Astrocyte (in vitro differentiated cells and primary cell): ENCODE measurements at regions not wholly inside any gene's neighbourhood (a gene's known extent, or its start where the extent isn't known, plus 50 kb on each side); places are given as distances from the start of the nearest gene placed in this dataset.

Experiments used
- DNase-seq: peaks from one replicate; pipeline ENCODE4 v3.0.0-alpha.2; 2010; ENCODE audit warnings: low read depth
- FAIRE-seq: peaks from 2 replicates; lab custom pipeline; 2011; peaks lifted over from hg19 to GRCh38; lab: Jason Lieb, UNC
- H2AFZ ChIP-seq: 2 replicates; pipeline ENCODE4 v1.6.0; 2012; ENCODE audit warnings: low read depth, low read length, inconsistent platforms
- H3K27ac ChIP-seq: 2 replicates; pipeline ENCODE4 v1.5.1; 2011; ENCODE audit warnings: low read depth, low read length, inconsistent platforms
- H3K27me3 ChIP-seq: 2 replicates; pipeline ENCODE4 v1.6.0; 2011; ENCODE audit warnings: low read length, inconsistent platforms; ENCODE audit not compliant: insufficient read depth
- H3K36me3 ChIP-seq: 2 replicates; pipeline ENCODE4 v1.5.1; 2011; ENCODE audit warnings: low read length, inconsistent platforms; ENCODE audit not compliant: insufficient read depth
- H3K4me1 ChIP-seq: 2 replicates; pipeline ENCODE4 v1.5.1; 2011; ENCODE audit warnings: low read length, inconsistent platforms; ENCODE audit not compliant: insufficient read depth
- H3K4me2 ChIP-seq: 2 replicates; pipeline ENCODE4 v1.6.0; 2012; ENCODE audit warnings: low read length, inconsistent platforms
- H3K4me3 ChIP-seq: 2 replicates; pipeline ENCODE4 v1.5.1; 2011; ENCODE audit warnings: low read depth, mild to moderate bottlenecking, low read length, inconsistent platforms; ENCODE audit not compliant: insufficient read depth
- H3K79me2 ChIP-seq: 2 replicates; pipeline ENCODE4 v1.6.0; 2012; ENCODE audit warnings: mild to moderate bottlenecking, low read length, inconsistent platforms; ENCODE audit not compliant: insufficient read depth
- H3K9ac ChIP-seq: 2 replicates; pipeline ENCODE4 v1.6.0; 2012; ENCODE audit warnings: mild to moderate bottlenecking, low read length, inconsistent platforms
- H3K9me3 ChIP-seq: 2 replicates; pipeline ENCODE4 v1.5.1; 2012; ENCODE audit warnings: low read depth, mild to moderate bottlenecking, low read length, inconsistent platforms; ENCODE audit not compliant: insufficient read depth
- H4K20me1 ChIP-seq: 2 replicates; pipeline ENCODE4 v1.6.0; 2012; ENCODE audit warnings: low read length, inconsistent platforms; ENCODE audit not compliant: insufficient read depth
- H3K27ac Mint-ChIP-seq: one replicate; pipeline ENCODE4 v1.8.0; 2021; ENCODE audit warnings: mild to moderate bottlenecking, mixed read lengths; ENCODE audit not compliant: unreplicated experiment
- H3K27me3 Mint-ChIP-seq: one replicate; pipeline ENCODE4 v1.8.0; 2021; ENCODE audit warnings: low read depth, mixed read lengths; ENCODE audit not compliant: unreplicated experiment
- H3K36me3 Mint-ChIP-seq: one replicate; pipeline ENCODE4 v1.8.0; 2021; ENCODE audit warnings: low read depth, mixed read lengths; ENCODE audit not compliant: unreplicated experiment
- H3K4me1 Mint-ChIP-seq: one replicate; pipeline ENCODE4 v1.8.0; 2021; ENCODE audit warnings: low read depth, mixed read lengths; ENCODE audit not compliant: unreplicated experiment
- H3K4me3 Mint-ChIP-seq: one replicate; pipeline ENCODE4 v1.8.0; 2021; ENCODE audit warnings: mild to moderate bottlenecking, moderate library complexity, mixed read lengths; ENCODE audit not compliant: unreplicated experiment
- H3K9me3 Mint-ChIP-seq: one replicate; pipeline ENCODE4 v1.8.0; 2021; ENCODE audit warnings: mild to moderate bottlenecking, mixed read lengths; ENCODE audit not compliant: unreplicated experiment
- EZH2 ChIP-seq: IDR thresholded peaks from 2 replicates; pipeline ENCODE4 v1.6.1; 2012; ENCODE audit warnings: mild to moderate bottlenecking, low read length, inconsistent platforms; ENCODE audit not compliant: insufficient read depth
- TF ChIP-seq, protein P1 (sequence below): IDR thresholded peaks from 2 replicates; pipeline ENCODE4 v1.5.1; 2011; ENCODE audit warnings: low read depth, mild to moderate bottlenecking, inconsistent platforms, low read length, moderate library complexity; ENCODE audit not compliant: insufficient read depth

DNA sequence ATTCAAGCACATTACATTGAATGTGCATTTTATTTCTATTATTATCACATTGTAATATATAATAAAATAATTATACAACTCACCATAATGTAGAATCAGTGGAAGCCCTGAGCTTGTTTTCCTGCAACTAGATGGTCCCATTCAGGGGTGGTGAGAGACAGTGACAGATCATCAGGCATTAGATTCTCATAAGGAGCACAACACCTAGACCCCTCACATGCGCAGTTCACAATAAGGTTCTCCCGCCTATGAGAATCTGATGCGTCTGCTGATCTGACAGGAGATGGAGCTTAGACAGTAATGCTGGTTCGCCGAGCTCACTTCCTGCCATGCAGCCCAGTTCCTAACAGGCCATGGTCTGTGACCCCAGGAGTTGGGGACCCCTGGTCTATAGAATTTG is 96.7 kb upstream of the RBBP6 start:
- no peaks in the 10 kb centered on the region for H3K9me3 Mint-ChIP-seq
- Histone ChIP-seq H2AFZ (no peak overlapping the region), H3K4me3 (no peak overlapping the region), H3K4me2 (no peak overlapping the region), H3K9me3 (no peaks in the 10 kb centered on the region), H3K36me3 (no peaks in the 10 kb centered on the region), H3K9ac (no peak overlapping the region), H4K20me1 (no peaks in the 10 kb centered on the region), H3K4me1 (no peaks in the 10 kb centered on the region), H3K79me2 (no peaks in the 10 kb centered on the region), H3K27ac (no peak overlapping the region), H3K27me3 (no peaks in the 10 kb centered on the region)
- H3K27me3 Mint-ChIP-seq: peaks cover 10% of the 10 kb centered on the region
- H3K27ac Mint-ChIP-seq: no peak overlapping the region
- no peaks in the 10 kb centered on the region for H3K4me1 Mint-ChIP-seq
- no peak overlapping the region for H3K4me3 Mint-ChIP-seq
- no peak for FAIRE-seq
- DNase-seq: no peak
- H3K36me3 Mint-ChIP-seq: no peaks in the 10 kb centered on the region
- no peak for TF ChIP-seq EZH2
- TF ChIP-seq, protein P1, sequence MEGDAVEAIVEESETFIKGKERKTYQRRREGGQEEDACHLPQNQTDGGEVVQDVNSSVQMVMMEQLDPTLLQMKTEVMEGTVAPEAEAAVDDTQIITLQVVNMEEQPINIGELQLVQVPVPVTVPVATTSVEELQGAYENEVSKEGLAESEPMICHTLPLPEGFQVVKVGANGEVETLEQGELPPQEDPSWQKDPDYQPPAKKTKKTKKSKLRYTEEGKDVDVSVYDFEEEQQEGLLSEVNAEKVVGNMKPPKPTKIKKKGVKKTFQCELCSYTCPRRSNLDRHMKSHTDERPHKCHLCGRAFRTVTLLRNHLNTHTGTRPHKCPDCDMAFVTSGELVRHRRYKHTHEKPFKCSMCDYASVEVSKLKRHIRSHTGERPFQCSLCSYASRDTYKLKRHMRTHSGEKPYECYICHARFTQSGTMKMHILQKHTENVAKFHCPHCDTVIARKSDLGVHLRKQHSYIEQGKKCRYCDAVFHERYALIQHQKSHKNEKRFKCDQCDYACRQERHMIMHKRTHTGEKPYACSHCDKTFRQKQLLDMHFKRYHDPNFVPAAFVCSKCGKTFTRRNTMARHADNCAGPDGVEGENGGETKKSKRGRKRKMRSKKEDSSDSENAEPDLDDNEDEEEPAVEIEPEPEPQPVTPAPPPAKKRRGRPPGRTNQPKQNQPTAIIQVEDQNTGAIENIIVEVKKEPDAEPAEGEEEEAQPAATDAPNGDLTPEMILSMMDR: no peak

DNA sequence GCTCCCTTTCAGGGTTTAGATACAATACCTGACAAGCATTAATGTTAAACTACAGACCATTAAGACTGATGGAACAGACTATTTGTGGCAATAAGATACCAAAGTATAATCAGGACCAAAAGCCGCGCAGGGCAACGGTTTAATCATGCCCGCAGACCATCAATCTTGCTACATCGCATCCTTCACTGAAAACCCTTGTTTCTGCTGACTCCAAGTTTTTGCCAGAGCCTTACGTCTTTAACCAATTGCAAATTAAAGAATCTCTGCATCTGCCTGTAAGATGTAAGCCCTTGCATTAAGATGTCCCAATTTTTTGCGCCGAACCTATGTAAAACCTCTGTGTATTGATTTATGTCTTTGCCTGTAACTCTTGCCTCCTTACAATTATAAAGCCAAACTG is 94.2 kb upstream of the RBBP6 start:
- no peaks in the 10 kb centered on the region for H3K36me3 Mint-ChIP-seq
- FAIRE-seq (no peak), DNase-seq (no peak)
- H2AFZ ChIP-seq: no peak overlapping the region
- H3K4me1 Mint-ChIP-seq: no peaks in the 10 kb centered on the region
- TF ChIP-seq EZH2: no peak
- TF ChIP-seq, protein P1: no peak
- H3K9me3 ChIP-seq: no peaks in the 10 kb centered on the region
- no peaks in the 10 kb centered on the region for H3K79me2 ChIP-seq
- H3K36me3 ChIP-seq: no peaks in the 10 kb centered on the region
- H3K4me2 ChIP-seq: no peak overlapping the region
- H4K20me1 ChIP-seq: no peaks in the 10 kb centered on the region
- no peak overlapping the region for H3K4me3 ChIP-seq
- no peaks in the 10 kb centered on the region for H3K9me3 Mint-ChIP-seq
- no peak overlapping the region for H3K9ac ChIP-seq
- peaks cover 7% of the 10 kb centered on the region for H3K27me3 Mint-ChIP-seq
- H3K4me1 ChIP-seq: no peaks in the 10 kb centered on the region
- no peak overlapping the region for H3K4me3 Mint-ChIP-seq
- no peak overlapping the region for H3K27ac Mint-ChIP-seq
- H3K27me3 ChIP-seq: no peaks in the 10 kb centered on the region
- no peak overlapping the region for H3K27ac ChIP-seq

DNA sequence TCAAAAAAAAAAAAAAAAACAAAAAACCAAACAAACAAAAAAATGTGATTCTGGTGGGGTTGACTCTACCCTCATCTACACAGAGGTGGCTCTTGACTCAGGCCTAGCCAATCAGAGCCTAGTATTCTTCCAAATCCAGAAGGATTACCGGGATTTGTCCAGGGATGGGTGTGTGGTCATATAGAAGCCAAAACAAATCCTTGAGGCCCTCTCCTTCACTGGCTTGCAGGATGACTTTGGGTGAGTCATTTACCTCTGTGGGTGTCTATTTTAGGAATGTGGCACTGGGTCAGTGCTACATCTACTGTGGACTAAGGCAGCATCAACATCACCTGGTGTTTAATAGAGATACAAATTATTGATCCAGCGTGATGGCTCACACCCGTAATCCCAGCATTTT is 93.2 kb upstream of the RBBP6 start:
- H3K4me1 Mint-ChIP-seq: no peaks in the 10 kb centered on the region
- H3K27me3 Mint-ChIP-seq: peaks cover 7% of the 10 kb centered on the region
- no peak overlapping the region for H3K4me3 ChIP-seq
- no peak for DNase-seq
- no peaks in the 10 kb centered on the region for H4K20me1 ChIP-seq
- H3K79me2 ChIP-seq: no peaks in the 10 kb centered on the region
- TF ChIP-seq, protein P1: no peak
- no peak for TF ChIP-seq EZH2
- H3K27me3 ChIP-seq: no peaks in the 10 kb centered on the region
- H3K36me3 ChIP-seq: no peaks in the 10 kb centered on the region
- FAIRE-seq: no peak
- H2AFZ ChIP-seq: no peak overlapping the region
- no peak overlapping the region for H3K4me2 ChIP-seq
- H3K9me3 ChIP-seq: no peaks in the 10 kb centered on the region
- H3K27ac ChIP-seq: no peak overlapping the region
- no peaks in the 10 kb centered on the region for H3K36me3 Mint-ChIP-seq
- H3K4me3 Mint-ChIP-seq: no peak overlapping the region
- H3K9me3 Mint-ChIP-seq: no peaks in the 10 kb centered on the region
- no peaks in the 10 kb centered on the region for H3K4me1 ChIP-seq
- no peak overlapping the region for H3K27ac Mint-ChIP-seq
- no peak overlapping the region for H3K9ac ChIP-seq
